ENCODE measurements at regions not wholly inside any gene's neighbourhood (a gene's known extent, or its start where the extent isn't known, plus 50 kb on each side); places are given as distances from the start of the nearest gene placed in this dataset.

- no peak for DNase-seq (ENCODE audit: low spot score)
These were observed 180.8 kb downstream of the HS3ST3B1 start for GRCh38 chr17:14481664-14482063.

GRCh38 chr17:14474591-14474990, 173.7 kb downstream of the HS3ST3B1 start:
- no peak for DNase-seq (ENCODE audit: low spot score)

GRCh38 chr17:14471052-14471451, 170.2 kb downstream of the HS3ST3B1 start:
- no peak for DNase-seq (ENCODE audit: low spot score)

GRCh38 chr17:14470417-14470816, 169.5 kb downstream of the HS3ST3B1 start:
- DNase-seq (ENCODE audit: low spot score): no peak

- DNase-seq (ENCODE audit: low spot score): no peak
These were observed 169.1 kb downstream of the HS3ST3B1 start for GRCh38 chr17:14469971-14470370.

- DNase-seq (ENCODE audit: low spot score): no peak
These were observed 168.0 kb downstream of the HS3ST3B1 start for GRCh38 chr17:14468858-14469257.

- DNase-seq (ENCODE audit: low spot score): no peak
These were observed 160.3 kb downstream of the HS3ST3B1 start for GRCh38 chr17:14461227-14461548.

- DNase-seq (ENCODE audit: low spot score): no peak
These were observed 159.8 kb downstream of the HS3ST3B1 start for GRCh38 chr17:14460516-14461226.

- DNase-seq (ENCODE audit: low spot score): no peak
These were observed 159.1 kb downstream of the HS3ST3B1 start for GRCh38 chr17:14459955-14460354.

- no peak for DNase-seq (ENCODE audit: low spot score)
These were observed 157.8 kb downstream of the HS3ST3B1 start for GRCh38 chr17:14458724-14459123.

- no peak for DNase-seq (ENCODE audit: low spot score)
These were observed 153.9 kb downstream of the HS3ST3B1 start for GRCh38 chr17:14454746-14455145.

- no peak for DNase-seq (ENCODE audit: low spot score)
These were observed 152.0 kb downstream of the HS3ST3B1 start for GRCh38 chr17:14452856-14453255.

GRCh38 chr17:14451729-14452191, 150.9 kb downstream of the HS3ST3B1 start:
- no peak for DNase-seq (ENCODE audit: low spot score)

- no peak for DNase-seq (ENCODE audit: low spot score)
These were observed 147.9 kb downstream of the HS3ST3B1 start for GRCh38 chr17:14448818-14449217.

- DNase-seq (ENCODE audit: low spot score): no peak
These were observed 145.9 kb downstream of the HS3ST3B1 start for GRCh38 chr17:14446825-14447224.

GRCh38 chr17:14444915-14445314, 144.0 kb downstream of the HS3ST3B1 start:
- no peak for DNase-seq (ENCODE audit: low spot score)

GRCh38 chr17:14442798-14443528, 142.1 kb downstream of the HS3ST3B1 start:
- no peak for DNase-seq (ENCODE audit: low spot score)

GRCh38 chr17:14437176-14437575, 136.3 kb downstream of the HS3ST3B1 start:
- no peak for DNase-seq (ENCODE audit: low spot score)

- no peak for DNase-seq (ENCODE audit: low spot score)
These were observed 135.4 kb downstream of the HS3ST3B1 start for GRCh38 chr17:14436266-14436665.

GRCh38 chr17:14434506-14434905, 133.6 kb downstream of the HS3ST3B1 start:
- DNase-seq (ENCODE audit: low spot score): no peak

GRCh38 chr17:14432079-14432478, 131.2 kb downstream of the HS3ST3B1 start:
- no peak for DNase-seq (ENCODE audit: low spot score)

GRCh38 chr17:14429084-14429483, 128.2 kb downstream of the HS3ST3B1 start:
- no peak for DNase-seq (ENCODE audit: low spot score)

GRCh38 chr17:14428648-14429029, 127.8 kb downstream of the HS3ST3B1 start:
- peak; percentile 57 for DNase-seq (ENCODE audit: low spot score)

All from CD4-positive, alpha-beta T cell treated with Interleukin-6 at 100 ng/mL for 8 hours (primary cell).